Activated CD4-positive, alpha-beta memory T cell treated with anti-CD3 and anti-CD28 coated beads, Interleukin-2, amount 10 ng/mL, durations not matched to agents 7 days and 5 days (primary cell): ENCODE measurements at regions not wholly inside any gene's neighbourhood (a gene's known extent, or its start where the extent isn't known, plus 50 kb on each side); places are given as distances from the start of the nearest gene placed in this dataset.
"Not testable (repeated sequence)": the region's sequence is repeated elsewhere in the genome, so short reads cannot be mapped to it uniquely, and the experiment has no call there.

Experiments
- CTCF ChIA-PET: fragments of 350-600 bp; sonication (Branson Sonifier 250); formaldehyde crosslinking; loops from one replicate; lab custom pipeline; 2021; ENCODE audit warnings: antibody characterized with exemption, inconsistent platforms; lab: Charles Lee
- POLR2A ChIA-PET: fragments of 350-600 bp; sonication (Branson Sonifier 250); formaldehyde crosslinking; loops from one replicate; lab custom pipeline; 2021; ENCODE audit warnings: antibody characterized with exemption; lab: Charles Lee
- DNase-seq: peaks from one replicate; pipeline ENCODE4 v3.0.0-alpha.2; 2020
- H3K27ac Mint-ChIP-seq: one replicate; pipeline ENCODE4 v1.8.0; 2021; ENCODE audit warnings: mild to moderate bottlenecking, mixed read lengths
- H3K27me3 Mint-ChIP-seq: one replicate; pipeline ENCODE4 v1.8.0; 2021; ENCODE audit warnings: mixed read lengths
- H3K36me3 Mint-ChIP-seq: one replicate; pipeline ENCODE4 v1.8.0; 2021; ENCODE audit warnings: low read depth, mixed read lengths
- H3K4me1 Mint-ChIP-seq: one replicate; pipeline ENCODE4 v1.8.0; 2021; ENCODE audit warnings: mixed read lengths
- H3K4me3 Mint-ChIP-seq: one replicate; pipeline ENCODE4 v1.8.0; 2021; ENCODE audit warnings: mild to moderate bottlenecking, mixed read lengths
- H3K9me3 Mint-ChIP-seq: one replicate; pipeline ENCODE4 v1.8.0; 2021; ENCODE audit warnings: mixed read lengths

DNA sequence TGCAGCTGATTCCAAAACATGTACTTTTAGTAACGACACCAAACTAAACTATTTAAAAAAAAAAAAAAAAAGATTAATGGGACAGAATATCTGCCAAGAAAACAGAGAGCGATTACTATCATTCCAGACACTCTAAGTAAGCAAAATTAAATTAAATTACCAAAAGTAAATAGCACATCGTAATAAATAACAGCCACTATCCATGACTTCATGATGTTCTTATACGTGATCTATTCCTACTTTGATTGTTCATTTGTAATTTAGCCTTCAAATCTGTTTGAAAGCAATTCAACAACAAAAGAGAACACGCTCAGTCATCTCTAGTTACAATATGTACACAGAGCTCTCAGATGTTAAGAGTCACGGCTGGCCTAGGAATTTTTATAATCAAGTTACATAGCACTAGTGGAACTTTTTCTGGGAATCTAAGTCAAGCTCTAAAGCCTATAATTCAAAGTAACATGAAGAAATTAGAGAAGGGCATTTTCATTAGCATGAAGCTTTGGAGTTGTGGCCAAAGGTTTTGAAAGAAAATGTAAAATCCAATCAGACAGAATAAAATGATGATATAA, 241.7 kb upstream of the NEBL start:
- H3K36me3 Mint-ChIP-seq = no peaks in the 10 kb centered on the region
- CTCF ChIA-PET = no interaction called here
- H3K4me1 Mint-ChIP-seq = no peaks in the 10 kb centered on the region

GRCh38 chr10:21135023-21135931, 238.2 kb upstream of the NEBL start:
- Mint-ChIP-seq H3K4me3 (no peak overlapping the region), H3K4me1 (no peaks in the 10 kb centered on the region), H3K36me3 (no peaks in the 10 kb centered on the region), H3K27ac (no peak overlapping the region), H3K27me3 (no peaks in the 10 kb centered on the region), H3K9me3 (no peaks in the 10 kb centered on the region)
- POLR2A ChIA-PET = no interaction called here
- CTCF ChIA-PET = no interaction called here
- DNase-seq = no peak

More for the DNA sequence above, 241.7 kb upstream of the NEBL start:
- Mint-ChIP-seq H3K27me3 (no peaks in the 10 kb centered on the region), H3K9me3 (no peaks in the 10 kb centered on the region), H3K4me3 (no peak overlapping the region), H3K27ac (no peak overlapping the region)
- DNase-seq = no peak
- POLR2A ChIA-PET = no interaction called here

DNA sequence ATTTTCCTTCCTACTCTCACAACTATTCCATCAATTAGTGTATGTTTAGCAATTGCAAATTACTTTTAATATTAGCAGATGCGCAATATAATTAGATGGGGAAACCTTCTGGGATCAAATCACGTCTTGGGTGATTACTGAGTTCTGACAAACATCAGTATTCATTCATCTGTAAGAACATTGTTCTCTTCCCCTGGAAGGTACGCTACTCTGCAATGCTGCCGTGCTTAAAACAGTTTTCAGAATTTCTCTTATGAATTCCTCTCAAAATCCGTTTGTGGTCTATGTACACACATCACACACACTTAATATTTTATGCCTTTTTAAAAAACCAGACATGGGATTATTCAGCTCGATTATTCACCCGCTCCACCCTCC, 237.5 kb upstream of the NEBL start:
- Mint-ChIP-seq H3K4me1 (no peaks in the 10 kb centered on the region), H3K36me3 (no peaks in the 10 kb centered on the region), H3K27ac (no peak overlapping the region), H3K9me3 (no peaks in the 10 kb centered on the region), H3K27me3 (no peaks in the 10 kb centered on the region), H3K4me3 (no peak overlapping the region)
- ChIA-PET POLR2A (no interaction called here), CTCF (no interaction called here)
- DNase-seq = no peak

DNA sequence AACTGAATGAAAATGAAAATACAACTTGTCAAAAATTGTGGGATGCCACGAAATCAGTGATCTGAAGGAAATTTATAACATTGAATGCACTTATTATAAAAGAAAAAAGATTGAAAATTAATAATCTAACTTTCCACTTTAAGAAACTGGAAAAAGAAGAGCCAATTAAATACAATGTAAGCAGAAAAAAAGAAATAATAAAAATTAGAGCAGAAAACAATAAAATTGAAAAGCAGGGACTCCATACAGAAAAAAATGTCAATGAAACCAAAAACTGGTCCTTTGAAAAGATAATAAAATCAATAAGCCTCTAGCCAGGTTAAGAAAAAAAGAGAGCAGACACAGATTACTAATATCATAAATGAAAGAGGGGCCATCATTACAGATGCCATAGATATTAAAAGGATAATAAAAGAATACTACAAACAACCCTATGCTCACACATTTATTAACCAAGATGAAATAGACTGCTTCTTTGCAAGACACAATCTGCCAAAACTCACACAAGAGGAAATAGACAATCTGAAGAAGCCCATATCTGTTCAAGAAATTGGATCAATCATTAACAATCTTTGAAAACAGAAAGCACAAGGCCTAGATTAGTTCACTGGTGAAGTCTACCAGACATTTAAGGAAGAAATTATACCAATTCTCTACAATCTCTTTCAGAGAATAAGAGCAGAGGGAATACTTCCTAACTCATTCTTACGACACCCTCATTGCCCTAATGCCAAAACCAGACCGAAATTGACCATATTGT, 233.8 kb upstream of the NEBL start:
- H3K27me3 Mint-ChIP-seq = no peaks in the 10 kb centered on the region
- no peak for DNase-seq
- H3K4me3 Mint-ChIP-seq = no peak overlapping the region
- H3K27ac Mint-ChIP-seq = no peak overlapping the region
- no peaks in the 10 kb centered on the region for H3K4me1 Mint-ChIP-seq
- H3K9me3 Mint-ChIP-seq = no peaks in the 10 kb centered on the region
- CTCF ChIA-PET = no interaction called here
- POLR2A ChIA-PET = no interaction called here
- no peaks in the 10 kb centered on the region for H3K36me3 Mint-ChIP-seq

DNA sequence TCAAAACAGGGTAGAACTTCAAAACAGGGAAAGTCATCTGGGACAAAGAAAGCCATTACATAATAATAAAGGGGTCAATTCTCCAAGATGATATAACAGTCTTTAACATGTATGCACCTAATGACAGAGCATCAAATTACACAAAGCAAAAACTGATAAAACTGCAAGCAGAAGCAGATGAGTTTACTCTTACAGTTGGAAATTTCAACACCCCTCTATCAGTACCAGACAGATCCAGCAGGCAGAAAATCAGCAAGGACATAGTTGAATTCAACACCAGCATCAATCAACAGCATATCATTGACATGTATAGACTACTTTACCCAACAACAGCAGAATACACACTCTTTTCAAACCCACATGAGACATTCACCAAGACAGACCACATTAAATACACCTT, 233.0 kb upstream of the NEBL start:
- POLR2A ChIA-PET = no interaction called here
- Mint-ChIP-seq H3K36me3 (no peaks in the 10 kb centered on the region), H3K4me3 (no peak overlapping the region), H3K27ac (no peak overlapping the region), H3K4me1 (no peaks in the 10 kb centered on the region), H3K9me3 (no peaks in the 10 kb centered on the region), H3K27me3 (no peaks in the 10 kb centered on the region)
- DNase-seq = no peak
- CTCF ChIA-PET = no interaction called here

- Mint-ChIP-seq H3K4me3 (no peak overlapping the region), H3K36me3 (no peaks in the 10 kb centered on the region), H3K27me3 (no peaks in the 10 kb centered on the region), H3K9me3 (no peaks in the 10 kb centered on the region), H3K27ac (no peak overlapping the region), H3K4me1 (no peaks in the 10 kb centered on the region)
- ChIA-PET POLR2A (no interaction called here), CTCF (no interaction called here)
- DNase-seq = no peak
Observed at GRCh38 chr10:21125471-21126228, 228.5 kb upstream of the NEBL start.

DNA sequence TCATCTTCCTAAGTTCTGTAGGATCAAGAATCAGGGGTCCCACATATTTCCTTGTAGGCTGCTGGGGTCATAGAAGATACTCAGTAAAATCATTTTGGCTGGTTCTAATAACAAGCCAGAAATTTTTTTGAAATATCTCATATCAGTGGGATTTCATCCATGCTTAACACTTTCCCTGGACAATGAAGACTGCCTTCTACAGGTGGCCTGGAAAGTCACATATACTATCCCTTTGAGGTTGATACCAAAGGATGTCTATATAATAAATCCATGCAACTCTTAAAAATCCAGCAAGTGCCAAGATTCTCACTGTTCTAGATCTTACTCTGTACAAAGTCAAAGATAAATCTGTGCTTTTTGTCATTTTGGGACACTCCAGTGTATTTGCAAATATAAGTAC, 225.8 kb upstream of the NEBL start:
- Mint-ChIP-seq H3K9me3 (no peaks in the 10 kb centered on the region), H3K27me3 (no peaks in the 10 kb centered on the region), H3K27ac (no peak overlapping the region), H3K4me1 (no peaks in the 10 kb centered on the region), H3K36me3 (no peaks in the 10 kb centered on the region), H3K4me3 (no peak overlapping the region)
- no peak for DNase-seq
- POLR2A ChIA-PET = no interaction called here
- CTCF ChIA-PET = no interaction called here

DNA sequence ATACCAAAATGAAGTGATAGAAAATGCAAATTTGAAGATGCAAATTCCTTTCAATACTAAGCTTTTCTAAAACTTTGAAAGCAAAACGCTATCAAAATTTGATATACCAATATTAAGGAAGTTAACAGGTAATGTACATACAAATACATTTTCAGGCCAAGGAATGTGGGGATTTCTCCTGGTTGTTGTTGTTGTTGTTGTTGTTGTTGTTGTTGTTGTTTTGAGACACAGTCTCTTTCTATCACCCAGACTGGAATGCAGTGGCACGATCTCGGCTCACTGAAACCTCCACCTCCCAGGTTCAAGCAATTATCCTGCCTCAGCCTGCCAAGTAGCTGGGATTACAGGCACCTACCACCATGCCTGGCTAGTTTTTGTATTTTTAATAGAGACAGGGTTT, 224.7 kb upstream of the NEBL start:
- DNase-seq, CTCF ChIA-PET, H3K9me3 Mint-ChIP-seq, H3K4me3 Mint-ChIP-seq, H3K36me3 Mint-ChIP-seq, H3K27me3 Mint-ChIP-seq, H3K4me1 Mint-ChIP-seq, H3K27ac Mint-ChIP-seq, POLR2A ChIA-PET: not testable (repeated sequence)

DNA sequence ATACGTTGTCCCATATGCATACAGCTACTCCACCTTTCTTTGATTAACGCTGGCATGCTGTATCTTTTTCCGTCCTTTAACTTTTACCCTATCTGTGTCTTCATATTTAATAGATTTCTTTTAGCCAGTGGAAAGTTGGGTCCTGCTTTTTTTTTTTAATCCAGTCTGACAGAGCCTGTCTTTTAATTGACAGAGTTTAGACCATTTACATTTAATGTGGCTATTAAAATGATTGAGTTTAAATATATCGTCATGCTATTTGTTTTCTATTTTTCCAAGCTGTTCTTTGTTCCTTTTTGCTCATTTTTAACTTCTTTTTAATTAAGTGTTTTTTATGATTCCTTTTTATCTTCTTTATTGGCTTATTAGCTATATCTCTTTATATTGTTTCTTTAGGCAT, 217.6 kb upstream of the NEBL start:
- ChIA-PET CTCF (no interaction called here), POLR2A (no interaction called here)
- Mint-ChIP-seq H3K9me3 (no peaks in the 10 kb centered on the region), H3K27ac (no peak overlapping the region), H3K27me3 (peaks cover 1% of the 10 kb centered on the region), H3K4me1 (no peaks in the 10 kb centered on the region), H3K36me3 (no peaks in the 10 kb centered on the region), H3K4me3 (no peak overlapping the region)
- no peak for DNase-seq

GRCh38 chr10:21110358-21110757, 213.2 kb upstream of the NEBL start:
- POLR2A ChIA-PET = interaction anchor here (0.7 kb wide), 1 partner anchor 13 kb away, joined by 3 read pairs; no protein-coding TSS in a partner anchor
- Mint-ChIP-seq H3K9me3 (no peaks in the 10 kb centered on the region), H3K27me3 (peaks cover 1% of the 10 kb centered on the region), H3K27ac (no peak overlapping the region), H3K4me3 (no peak overlapping the region), H3K4me1 (no peaks in the 10 kb centered on the region), H3K36me3 (no peaks in the 10 kb centered on the region)
- DNase-seq = no peak
- CTCF ChIA-PET = no interaction called here

- H3K4me3 Mint-ChIP-seq, H3K27ac Mint-ChIP-seq, H3K27me3 Mint-ChIP-seq, H3K4me1 Mint-ChIP-seq, CTCF ChIA-PET, H3K9me3 Mint-ChIP-seq, DNase-seq, H3K36me3 Mint-ChIP-seq, POLR2A ChIA-PET: not testable (repeated sequence)
Observed at GRCh38 chr10:21106931-21107330, 209.8 kb upstream of the NEBL start.

DNA sequence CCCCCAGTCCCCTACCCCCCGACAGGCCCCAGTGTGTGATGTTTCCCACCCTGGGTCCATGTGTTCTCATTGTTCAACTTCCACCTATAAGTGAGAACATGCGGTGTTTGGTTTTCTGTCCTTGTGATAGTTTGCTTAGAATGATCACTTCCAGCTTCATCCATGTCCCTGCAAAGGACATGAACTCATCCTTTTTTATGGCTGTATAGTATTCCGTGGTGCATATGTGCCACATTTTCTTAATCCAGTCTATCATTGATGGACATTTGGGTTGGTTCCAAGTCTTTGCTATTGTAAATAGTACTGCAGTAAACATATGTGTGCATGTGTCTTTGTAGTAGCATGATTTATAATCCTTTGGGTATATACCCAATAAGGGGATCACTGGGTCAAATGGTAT, 208.2 kb upstream of the NEBL start:
- H3K27me3 Mint-ChIP-seq, H3K4me3 Mint-ChIP-seq, H3K27ac Mint-ChIP-seq, CTCF ChIA-PET, DNase-seq, POLR2A ChIA-PET, H3K9me3 Mint-ChIP-seq, H3K4me1 Mint-ChIP-seq, H3K36me3 Mint-ChIP-seq: not testable (repeated sequence)
